GM10248 (cell line): ENCODE measurements at regions not wholly inside any gene's neighbourhood (a gene's known extent, or its start where the extent isn't known, plus 50 kb on each side); places are given as distances from the start of the nearest gene placed in this dataset.

ENCODE experiments used
- CTCF ChIA-PET: fragments of 300-600 bp; sonication (Branson Sonifier 250); formaldehyde crosslinking; extraction: SDS; loops from one replicate; lab custom pipeline; 2021; ENCODE audit warnings: antibody characterized with exemption; lab: Yijun Ruan, JAX
- POLR2A ChIA-PET: fragments of 350-650 bp; sonication (Branson Sonifier 250); formaldehyde crosslinking; extraction: SDS; loops from one replicate; lab custom pipeline; 2020; ENCODE audit warnings: antibody characterized with exemption; lab: Yijun Ruan, JAX
- DNase-seq: peaks from one replicate; pipeline ENCODE4 v3.0.0; 2012; ENCODE audit errors: extremely low spot score
- CTCF ChIP-seq: IDR thresholded peaks from 2 replicates; pipeline ENCODE4 v1.5.1; 2012; ENCODE audit warnings: mild to moderate bottlenecking, low read depth; ENCODE audit errors: extremely low read depth, missing control alignments, control extremely low read depth

- TF ChIP-seq CTCF, result no peak
- no peak for DNase-seq
- CTCF ChIA-PET, result interaction anchor here (1.0 to 1.7 kb wide), 2 partner anchors 9 to 29 kb away, joined by 3 to 4 read pairs; no protein-coding TSS in a partner anchor
- POLR2A ChIA-PET, result no interaction called here
Observed at GRCh38 chr11:11731311-11732083, 109.7 kb upstream of the GALNT18 start.

- POLR2A ChIA-PET, result no interaction called here
- DNase-seq, result no peak
- TF ChIP-seq CTCF, result no peak
- CTCF ChIA-PET, result interaction anchor here (1.1 to 1.7 kb wide), 2 partner anchors 9 to 10 kb away, joined by 3 to 5 read pairs; no protein-coding TSS in a partner anchor
Observed at GRCh38 chr11:11728386-11728785, 106.6 kb upstream of the GALNT18 start.

- CTCF ChIA-PET, result no interaction called here
- POLR2A ChIA-PET, result no interaction called here
- no peak for DNase-seq
- TF ChIP-seq CTCF, result no peak
Observed at GRCh38 chr11:11725438-11725837, 103.6 kb upstream of the GALNT18 start.

- CTCF ChIA-PET, result no interaction called here
- POLR2A ChIA-PET, result no interaction called here
- no peak for DNase-seq
- no peak for TF ChIP-seq CTCF
Observed at GRCh38 chr11:11724994-11725393, 103.2 kb upstream of the GALNT18 start.

- POLR2A ChIA-PET, result no interaction called here
- CTCF ChIA-PET, result interaction anchor here (0.9 to 1.1 kb wide), 2 partner anchors 9 to 45 kb away, joined by 3 to 4 read pairs; no protein-coding TSS in a partner anchor
- no peak for DNase-seq
- no peak for TF ChIP-seq CTCF
Observed at GRCh38 chr11:11722861-11723260, 101.1 kb upstream of the GALNT18 start.

- POLR2A ChIA-PET, result no interaction called here
- TF ChIP-seq CTCF, result no peak
- DNase-seq, result no peak
- CTCF ChIA-PET, result interaction anchor here (0.9 to 1.1 kb wide), 2 partner anchors 9 to 44 kb away, joined by 3 to 4 read pairs; no protein-coding TSS in a partner anchor
Observed at GRCh38 chr11:11722246-11722645, 100.4 kb upstream of the GALNT18 start.
